Suppressor macrophage treated with lipopolysaccharide for 4 hours (primary cell): ENCODE measurements at regions not wholly inside any gene's neighbourhood (a gene's known extent, or its start where the extent isn't known, plus 50 kb on each side); places are given as distances from the start of the nearest gene placed in this dataset.

Source experiments
- DNase-seq: peaks from one replicate; pipeline ENCODE4 v3.0.0-alpha.2; 2020

DNA sequence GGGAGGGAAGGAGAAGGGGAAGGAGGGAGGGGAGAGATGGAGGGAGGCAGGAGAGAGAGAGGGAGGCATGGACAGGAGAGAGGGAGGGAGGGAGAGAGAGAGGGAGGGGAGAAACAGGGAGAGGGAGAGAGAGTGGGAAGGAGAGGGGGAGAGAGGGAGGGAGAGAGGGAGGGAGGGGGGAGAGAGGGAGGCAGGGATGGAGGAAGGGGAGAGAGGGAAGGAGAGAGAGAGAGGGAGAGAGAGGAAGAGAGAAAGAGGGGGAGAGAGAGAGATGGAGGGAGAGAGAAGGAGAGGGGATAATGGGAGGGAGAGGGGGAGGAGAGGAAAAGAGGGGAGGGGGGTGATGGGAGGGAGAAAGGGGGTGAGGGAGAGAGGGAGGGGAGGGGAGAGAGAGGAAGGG is 86.8 kb upstream of the VSTM2B start:
- DNase-seq: no peak

DNA sequence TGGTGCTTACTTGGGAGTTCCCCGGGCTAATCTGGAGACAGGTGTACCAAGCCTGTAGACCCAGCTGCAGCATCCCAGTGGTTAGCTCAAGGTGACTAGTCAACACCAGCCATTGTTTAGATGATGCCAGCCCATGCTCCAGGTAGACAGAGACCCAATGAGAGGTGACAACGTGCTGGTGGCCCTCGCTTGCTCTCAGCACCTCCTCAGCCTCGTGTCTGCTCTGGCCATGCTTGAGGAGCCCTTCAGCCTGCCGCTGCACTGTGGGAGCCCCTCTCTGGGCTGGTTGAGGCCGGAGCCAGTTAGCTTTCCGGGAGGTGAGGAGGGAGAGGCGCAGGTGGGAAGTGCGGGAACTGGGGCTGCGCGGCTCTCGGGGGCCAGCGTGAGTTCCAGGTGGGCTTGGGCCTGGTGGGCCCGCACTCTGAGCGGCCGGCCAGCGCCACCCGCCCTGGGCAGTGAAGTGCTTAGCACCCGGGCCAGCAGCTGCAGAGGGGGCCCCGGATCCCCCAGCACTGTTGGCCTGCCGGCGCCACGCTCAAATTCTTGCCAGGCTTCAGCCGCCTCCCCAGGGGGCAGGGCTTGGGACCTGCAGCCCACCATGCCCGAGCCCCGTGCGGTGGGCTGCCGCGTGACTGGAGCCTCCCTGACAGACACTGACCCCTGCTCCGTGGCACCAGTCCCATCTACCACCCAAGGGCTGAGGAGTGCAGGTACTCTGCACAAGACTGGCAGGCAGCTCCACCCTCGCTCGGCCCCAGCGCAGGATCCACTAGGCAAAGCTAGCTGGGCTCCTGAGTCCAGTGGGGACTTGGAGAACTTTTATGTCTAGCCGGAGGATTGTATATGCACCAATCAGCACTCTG is 85.9 kb upstream of the VSTM2B start:
- no peak for DNase-seq

DNA sequence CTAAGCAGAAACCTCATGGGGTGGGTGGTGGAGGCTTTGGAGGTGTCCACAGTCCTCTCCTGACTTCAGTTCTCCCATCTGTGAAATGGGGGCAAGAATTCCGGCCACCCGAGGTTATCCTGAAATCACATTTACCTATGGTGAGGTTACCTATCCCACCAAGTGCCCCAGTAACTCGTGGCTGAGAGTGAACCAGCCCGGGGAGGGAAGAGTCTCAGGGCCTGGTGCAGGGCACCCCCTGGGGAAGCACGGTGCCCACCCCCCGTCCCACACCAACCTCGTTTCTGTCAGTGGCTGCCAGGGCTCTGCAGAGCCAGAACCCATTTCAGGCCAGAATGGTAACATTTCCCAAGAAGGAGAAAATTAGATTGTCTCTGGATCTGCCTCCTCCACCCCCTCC is 83.7 kb upstream of the VSTM2B start:
- no peak for DNase-seq

DNA sequence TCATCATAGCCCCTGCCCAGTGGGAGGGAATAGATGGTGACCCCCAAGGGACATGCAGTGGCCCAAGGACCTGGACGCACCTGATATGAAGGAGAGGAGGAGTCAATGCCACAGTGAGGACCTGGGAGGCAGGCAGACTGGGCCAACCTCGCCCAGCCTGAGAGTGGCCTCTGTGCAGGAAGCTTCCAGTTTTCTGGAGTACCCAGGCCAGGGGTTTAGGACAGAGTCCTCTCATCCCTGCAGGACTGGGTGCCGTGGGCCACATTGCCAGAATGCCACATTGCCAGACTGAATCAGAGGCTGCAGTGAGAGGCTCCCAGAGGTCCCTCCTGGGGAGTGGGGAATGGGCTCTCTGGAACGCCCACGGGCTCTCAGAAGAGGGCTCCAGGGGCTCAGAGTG is 82.9 kb upstream of the VSTM2B start:
- no peak for DNase-seq

GRCh38 chr19:29445246-29445645 is 80.5 kb upstream of the VSTM2B start:
- DNase-seq: no peak

DNA sequence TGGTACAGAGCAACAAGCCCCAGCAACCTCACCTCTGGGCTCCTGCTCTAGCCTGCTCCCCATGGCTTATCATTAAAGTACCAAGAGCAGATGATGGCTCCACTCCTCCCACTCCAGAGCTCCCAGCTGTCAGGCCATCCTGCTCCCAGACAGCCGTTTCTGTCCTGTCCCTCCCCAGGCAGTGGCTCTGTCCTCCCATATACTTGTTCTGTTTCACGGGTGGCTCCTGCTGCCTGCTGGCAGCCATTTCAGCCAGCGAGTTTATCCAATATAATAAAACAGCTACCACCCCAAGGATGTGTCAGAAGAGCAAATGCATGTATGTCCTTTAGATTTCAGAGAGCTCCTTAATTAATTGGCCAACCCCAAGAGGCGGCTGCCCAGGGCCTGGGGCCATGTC is 79.4 kb upstream of the VSTM2B start:
- no peak for DNase-seq

- no peak for DNase-seq
These were observed 77.7 kb upstream of the VSTM2B start for GRCh38 chr19:29448046-29448445.

DNA sequence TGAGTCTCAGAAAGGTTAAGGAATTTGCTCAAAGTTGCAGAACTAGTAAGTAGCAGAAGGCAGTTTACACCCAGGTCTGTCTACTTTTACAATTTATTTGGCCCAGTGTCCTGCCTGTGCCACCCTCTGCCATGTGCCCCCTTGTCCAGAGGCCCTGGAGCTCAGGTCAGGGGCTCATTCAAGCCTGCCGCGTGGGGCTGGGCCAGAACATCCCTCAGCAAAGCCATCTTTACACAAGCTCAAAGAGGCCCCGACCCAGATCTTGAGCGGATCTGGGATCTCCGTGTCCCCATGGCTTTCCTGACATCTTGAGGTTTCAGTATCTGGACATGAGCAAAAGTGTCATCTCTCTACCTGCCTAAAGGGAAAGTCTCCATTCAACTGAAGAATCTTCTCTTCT is 76.4 kb upstream of the VSTM2B start:
- DNase-seq: no peak

- no peak for DNase-seq
These were observed 75.5 kb upstream of the VSTM2B start for GRCh38 chr19:29450306-29450705.

GRCh38 chr19:29450812-29451211 is 75.0 kb upstream of the VSTM2B start:
- DNase-seq: no peak

- no peak for DNase-seq
These were observed 71.7 kb upstream of the VSTM2B start for GRCh38 chr19:29454109-29454508.

- no peak for DNase-seq
These were observed 68.4 kb upstream of the VSTM2B start for GRCh38 chr19:29457413-29457812.

GRCh38 chr19:29467824-29468401 is 57.9 kb upstream of the VSTM2B start:
- DNase-seq: peak; percentile 1

GRCh38 chr19:29475469-29475868 is 50.3 kb upstream of the VSTM2B start:
- DNase-seq: no peak
